Ovary (tissue), 7 donors: ENCODE measurements at regions not wholly inside any gene's neighbourhood (a gene's known extent, or its start where the extent isn't known, plus 50 kb on each side); places are given as distances from the start of the nearest gene placed in this dataset.

Experiments used
- DNase-seq, 5 donors: peaks; one replicate each; pipeline ENCODE4 v3.0.0-alpha.2; 2019 to 2020
- H3K27ac ChIP-seq, 2 donors: fragments of 200-600 bp; one replicate each; pipeline versions ENCODE4 v1.5.1 to v1.8.0; 2019 to 2022
- H3K27me3 ChIP-seq: fragments of 200-600 bp; one replicate; pipeline ENCODE4 v1.8.0; 2022
- H3K36me3 ChIP-seq: fragments of 200-600 bp; sonication (generic); one replicate; pipeline ENCODE4 v1.5.1; 2019
- H3K4me1 ChIP-seq: one replicate; pipeline ENCODE4 v1.8.1; 2013; ENCODE audit warnings: mild to moderate bottlenecking, moderate library complexity; ENCODE audit not compliant: insufficient read depth
- H3K4me3 ChIP-seq: fragments of 200-600 bp; sonication (generic); one replicate; pipeline ENCODE4 v1.5.1; 2017
- H3K9me3 ChIP-seq, 2 donors: fragments of 200-600 bp in 1 of 2; sonication (generic) in 1 of 2; one replicate each; pipeline versions ENCODE4 v1.5.1 to v1.8.1; 2013 to 2019; ENCODE audit warnings: mild to moderate bottlenecking in 1 of 2, moderate library complexity in 1 of 2
- CTCF ChIP-seq, 3 donors: fragments of 450-650 bp in 2 of 3; fragments of 200-600 bp in 1 of 3; IDR thresholded peaks; one replicate each; pipeline versions ENCODE4 v1.5.1 to v1.8.0; 2016 to 2022; ENCODE audit warnings: antibody characterized with exemption in 3 of 3, mild to moderate bottlenecking in 1 of 3
- EP300 ChIP-seq: sonication (generic); formaldehyde crosslinking; IDR thresholded peaks from one replicate; pipeline ENCODE4 v1.6.1; 2017; ENCODE audit warnings: antibody characterized with exemption
- POLR2A ChIP-seq: fragments of 450-650 bp; IDR thresholded peaks from one replicate; pipeline ENCODE4 v1.6.1; 2017; ENCODE audit warnings: antibody characterized with exemption, mild to moderate bottlenecking, moderate library complexity
- WGBS, 3 donors: extraction: QIAGEN DNeasy Blood & Tissue Kit in 1 of 3; methylation state at CpG; one replicate each; pipeline versions ENCODE4 v1.1.5 to v1.1.7; 2013 to 2017; 5-methylcytosine and 5-hydroxymethylcytosine counted together
- intact Hi-C, 4 donors: fragments of 100-400 bp; cut with DNase I; formaldehyde crosslinking; loops; one replicate each; pipeline versions ENCODE4 v1.11.0 to v1.15.1; 2022 to 2023
- donor health status: DM: no; HTN: no; CAD: no; lungs with moderate emphysema.
- donor health status: DM: no; HTN: no; CAD: no.
- donor health status: Bipolar disorder and iron deficiency.
- donor health status: DM: no; HTN: no; CAD: no.
- donor health status: DM: yes; HTN: yes; CAD: no.

- Histone ChIP-seq H3K4me1 (no peaks in the 10 kb centered on the region), H3K36me3 (no peaks in the 10 kb centered on the region), H3K27ac (no peak overlapping the region), H3K27me3 (no peaks in the 10 kb centered on the region), H3K9me3 (no peaks in the 10 kb centered on the region), H3K4me3 (no peak overlapping the region)
- TF ChIP-seq CTCF (IDR thresholded peaks at IDR 0.05) (no peak), POLR2A (no peak), EP300 (no peak)
- intact Hi-C loops, result no loop called here
- no peak for DNase-seq
Measured at GRCh38 chr3:34972481-34972880, 666.8 kb upstream of the ARPP21 start.

- Histone ChIP-seq H3K27ac (no peak overlapping the region), H3K9me3 (no peaks in the 10 kb centered on the region), H3K4me3 (no peak overlapping the region), H3K36me3 (no peaks in the 10 kb centered on the region), H3K4me1 (no peaks in the 10 kb centered on the region), H3K27me3 (no peaks in the 10 kb centered on the region)
- TF ChIP-seq EP300 (no peak), POLR2A (no peak), CTCF (IDR thresholded peaks at IDR 0.05) (no peak)
- WGBS, 3 donors, result 76 to 97% (median 84%) methylated on average over 1 of the region's 1 CpG
- intact Hi-C loops, result no loop called here
- DNase-seq, result no peak
Measured at GRCh38 chr3:34973586-34973985, 665.7 kb upstream of the ARPP21 start.

GRCh38 chr3:34983631-34984030 is 655.7 kb upstream of the ARPP21 start:
- H3K4me1 ChIP-seq, result no peaks in the 10 kb centered on the region
- DNase-seq, result no peak
- no peak overlapping the region for H3K4me3 ChIP-seq
- intact Hi-C loops, result no loop called here
- TF ChIP-seq CTCF (IDR thresholded peaks at IDR 0.05), result no peak
- no peak for TF ChIP-seq EP300
- no peak for TF ChIP-seq POLR2A
- H3K27ac ChIP-seq, result no peak overlapping the region
- no peaks in the 10 kb centered on the region for H3K27me3 ChIP-seq
- 37 to 53% (median 38%) methylated on average over 4 of the region's 4 CpGs for WGBS, 3 donors
- no peaks in the 10 kb centered on the region for H3K9me3 ChIP-seq
- H3K36me3 ChIP-seq, result no peaks in the 10 kb centered on the region

- Histone ChIP-seq H3K27me3 (no peaks in the 10 kb centered on the region), H3K9me3 (no peaks in the 10 kb centered on the region), H3K4me3 (no peak overlapping the region), H3K4me1 (no peaks in the 10 kb centered on the region), H3K36me3 (no peaks in the 10 kb centered on the region), H3K27ac (no peak overlapping the region)
- WGBS, 3 donors, result 96 to 97% (median 96%) methylated on average over 10 to 22 of the region's 22 CpGs
- TF ChIP-seq EP300, result no peak
- no peak for TF ChIP-seq CTCF (IDR thresholded peaks at IDR 0.05)
- no peak for TF ChIP-seq POLR2A
- no peak for DNase-seq
- intact Hi-C loops, result no loop called here
Measured at GRCh38 chr3:34988296-34988695, 651.0 kb upstream of the ARPP21 start.
